ENCODE measurements at regions not wholly inside any gene's neighbourhood (a gene's known extent, or its start where the extent isn't known, plus 50 kb on each side); places are given as distances from the start of the nearest gene placed in this dataset.

GRCh38 chr10:61138708-61139591 lies 195.0 kb upstream of the RHOBTB1 start:
- TF ChIP-seq EZH2 (IDR thresholded peaks at IDR 0.05; ENCODE audit: insufficient read depth, poor library complexity, severe bottlenecking) (no peak), EZH2phosphoT487 (IDR thresholded peaks at IDR 0.05; ENCODE audit: insufficient read depth, low read depth) (no peak)
